Stimulated activated naive B cell treated with anti-CD40 and anti-IgM and Interleukin-4, amounts not matched to agents 10 μg/mL and 1 μg/mL and 100 μg/mL, for 72 hours (primary cell): ENCODE measurements at regions not wholly inside any gene's neighbourhood (a gene's known extent, or its start where the extent isn't known, plus 50 kb on each side); places are given as distances from the start of the nearest gene placed in this dataset.

ENCODE experiments used
- ATAC-seq, 2 donors: fragments of 150-1000 bp; cut with Tn5 transposase; replicated peaks; 2 replicates each; pipeline ENCODE4 v1.10.0; 2021; ENCODE audit warnings: moderate library complexity in 1 of 2
- DNase-seq: peaks from one replicate; pipeline ENCODE4 v3.0.0; 2021
- H3K27ac Mint-ChIP-seq: one replicate; pipeline ENCODE4 v1.8.0; 2022; ENCODE audit warnings: mild to moderate bottlenecking, mixed read lengths
- H3K27me3 Mint-ChIP-seq, 2 donors: one replicate each; pipeline ENCODE4 v1.8.0; 2022; ENCODE audit warnings: mixed read lengths in 2 of 2
- H3K36me3 Mint-ChIP-seq, 2 donors: one replicate each; pipeline ENCODE4 v1.8.0; 2022; ENCODE audit warnings: mixed read lengths in 2 of 2, mild to moderate bottlenecking in 1 of 2
- H3K4me1 Mint-ChIP-seq, 2 donors: one replicate each; pipeline ENCODE4 v1.8.0; 2022; ENCODE audit warnings: mixed read lengths in 2 of 2, mild to moderate bottlenecking in 1 of 2
- H3K4me3 Mint-ChIP-seq, 2 donors: one replicate each; pipeline ENCODE4 v1.8.0; 2022; ENCODE audit warnings: mild to moderate bottlenecking in 2 of 2, mixed read lengths in 2 of 2, moderate library complexity in 1 of 2
- H3K9me3 Mint-ChIP-seq, 2 donors: one replicate each; pipeline ENCODE4 v1.8.0; 2022; ENCODE audit warnings: mixed read lengths in 2 of 2, mild to moderate bottlenecking in 1 of 2

- ATAC-seq = no peak
- Mint-ChIP-seq H3K27me3 (no peaks in the 10 kb centered on the region), H3K4me3 (no peak overlapping the region), H3K27ac (no peak overlapping the region), H3K4me1 (no peaks in the 10 kb centered on the region), H3K36me3 (no peaks in the 10 kb centered on the region), H3K9me3 (peaks cover 0 to 11% of the 10 kb centered on the region in 2 donors)
- no peak for DNase-seq
These were observed 88.0 kb upstream of the PBX1 start for GRCh38 chr1:164470996-164471395.

DNA sequence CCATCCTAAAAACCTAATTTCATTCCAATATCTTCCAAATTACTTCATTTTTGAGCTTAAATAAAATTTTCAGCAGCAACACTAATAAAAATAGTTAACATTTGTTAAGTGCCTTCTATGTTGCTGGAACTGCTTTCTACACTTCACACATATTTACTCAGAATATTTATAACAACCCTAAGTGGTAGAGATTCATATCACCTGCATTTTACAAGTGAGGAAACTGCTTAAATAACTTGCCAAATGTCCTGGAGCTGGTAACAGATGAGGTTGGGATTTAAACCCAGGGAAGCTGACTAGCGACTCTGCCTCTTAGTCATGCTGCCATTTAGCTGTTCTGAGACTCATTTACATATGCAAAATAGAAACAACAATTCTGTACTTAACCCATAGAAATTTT is 86.1 kb upstream of the PBX1 start:
- no peak overlapping the region for H3K4me3 Mint-ChIP-seq
- H3K36me3 Mint-ChIP-seq = no peaks in the 10 kb centered on the region
- H3K27me3 Mint-ChIP-seq = no peaks in the 10 kb centered on the region
- no peaks in the 10 kb centered on the region for H3K4me1 Mint-ChIP-seq
- no peak for DNase-seq
- peaks cover 0 to 9% of the 10 kb centered on the region in 2 donors for H3K9me3 Mint-ChIP-seq
- no peak for ATAC-seq
- H3K27ac Mint-ChIP-seq = no peak overlapping the region

DNA sequence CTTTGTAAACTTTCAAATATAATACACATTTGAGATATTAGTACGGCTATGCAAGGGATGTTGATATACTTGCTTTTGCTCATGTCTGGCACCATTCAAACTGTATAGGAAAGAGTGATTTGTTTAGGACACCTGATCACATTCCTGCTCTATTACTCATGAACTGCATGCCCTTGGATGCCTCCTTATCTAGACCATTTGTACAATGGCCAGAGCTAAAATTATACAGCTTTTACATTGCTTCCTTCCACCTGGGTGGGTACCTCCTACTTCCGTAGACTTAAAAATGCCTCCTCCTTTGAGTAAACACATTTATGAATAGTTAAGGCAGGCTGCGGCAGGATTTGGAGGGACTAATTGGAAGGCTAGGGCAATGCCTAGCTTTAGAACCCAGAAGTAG is 85.4 kb upstream of the PBX1 start:
- H3K27me3 Mint-ChIP-seq = no peaks in the 10 kb centered on the region
- no peaks in the 10 kb centered on the region for H3K4me1 Mint-ChIP-seq
- no peaks in the 10 kb centered on the region for H3K36me3 Mint-ChIP-seq
- H3K4me3 Mint-ChIP-seq = no peak overlapping the region
- peaks cover 0 to 9% of the 10 kb centered on the region in 2 donors for H3K9me3 Mint-ChIP-seq
- H3K27ac Mint-ChIP-seq = no peak overlapping the region
- DNase-seq = no peak
- no peak for ATAC-seq

DNA sequence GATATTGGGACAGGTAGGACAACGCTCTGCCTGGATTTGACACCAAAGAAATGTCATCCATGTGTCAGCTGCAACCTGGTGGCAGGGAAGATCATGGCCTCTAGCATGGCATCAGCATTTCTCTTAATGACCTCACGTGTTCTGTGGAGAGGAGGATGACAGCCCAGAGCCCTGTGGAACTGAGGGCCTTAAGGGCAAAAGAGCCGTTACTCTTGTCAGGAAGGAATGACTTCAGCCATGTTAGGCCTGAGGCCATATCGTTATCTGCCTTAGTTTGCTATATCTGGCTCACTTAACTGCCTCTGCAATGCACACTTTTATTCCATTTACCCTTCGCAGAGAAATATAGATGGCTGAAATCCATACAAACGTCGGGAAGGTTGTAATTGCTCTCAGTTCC is 83.2 kb upstream of the PBX1 start:
- Mint-ChIP-seq H3K9me3 (peaks cover 0 to 4% of the 10 kb centered on the region in 2 donors), H3K27ac (no peak overlapping the region), H3K4me1 (no peaks in the 10 kb centered on the region), H3K4me3 (no peak overlapping the region), H3K36me3 (no peaks in the 10 kb centered on the region), H3K27me3 (no peaks in the 10 kb centered on the region)
- no peak for DNase-seq
- ATAC-seq = no peak

GRCh38 chr1:164477343-164477742 is 81.6 kb upstream of the PBX1 start:
- Mint-ChIP-seq H3K27ac (no peak overlapping the region), H3K4me3 (no peak overlapping the region), H3K4me1 (no peaks in the 10 kb centered on the region), H3K27me3 (no peaks in the 10 kb centered on the region), H3K36me3 (no peaks in the 10 kb centered on the region), H3K9me3 (peaks cover 0 to 4% of the 10 kb centered on the region in 2 donors)
- no peak for ATAC-seq
- no peak for DNase-seq

- Mint-ChIP-seq H3K4me3 (no peak overlapping the region), H3K36me3 (no peaks in the 10 kb centered on the region), H3K27ac (no peak overlapping the region), H3K27me3 (no peaks in the 10 kb centered on the region), H3K9me3 (peaks cover 0 to 4% of the 10 kb centered on the region in 2 donors), H3K4me1 (no peaks in the 10 kb centered on the region)
- ATAC-seq (no peak), DNase-seq (no peak)
These were observed 79.7 kb upstream of the PBX1 start for GRCh38 chr1:164479242-164479641.

DNA sequence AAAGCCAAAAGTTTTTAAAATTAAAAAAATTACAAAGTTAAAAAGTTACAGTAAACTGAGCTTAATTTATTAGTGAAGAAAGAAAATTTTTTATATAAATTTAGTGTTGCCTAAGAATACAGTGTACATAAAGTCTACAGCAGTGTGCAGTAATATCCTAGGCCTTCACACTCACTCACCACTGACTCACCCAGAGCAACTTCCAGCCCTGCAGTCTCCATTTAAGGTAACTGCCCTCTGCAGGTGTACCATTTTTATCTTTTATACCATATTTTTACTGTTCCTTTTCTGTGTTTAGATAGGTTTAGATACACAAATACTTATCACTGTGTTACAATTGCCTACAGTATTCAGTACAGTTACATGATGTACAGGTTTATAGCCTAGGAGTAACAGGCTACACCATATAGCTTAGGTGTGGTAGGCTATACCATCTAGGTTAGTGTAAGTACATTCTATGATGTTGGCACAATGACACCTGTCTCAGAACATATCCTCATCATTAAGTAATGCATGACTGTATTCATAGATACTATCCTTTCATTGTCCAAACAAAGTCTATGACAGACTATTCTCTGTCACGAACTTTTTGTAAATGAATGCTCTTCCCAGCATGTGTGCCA is 78.6 kb upstream of the PBX1 start:
- no peaks in the 10 kb centered on the region for H3K36me3 Mint-ChIP-seq
- H3K4me3 Mint-ChIP-seq = no peak overlapping the region
- no peak overlapping the region for H3K27ac Mint-ChIP-seq
- H3K9me3 Mint-ChIP-seq = peaks cover 0 to under 1% of the 10 kb centered on the region in 2 donors
- DNase-seq (no peak), ATAC-seq (no peak)
- no peaks in the 10 kb centered on the region for H3K4me1 Mint-ChIP-seq
- no peaks in the 10 kb centered on the region for H3K27me3 Mint-ChIP-seq

GRCh38 chr1:164495905-164496304 is 63.1 kb upstream of the PBX1 start:
- Mint-ChIP-seq H3K27me3 (no peaks in the 10 kb centered on the region), H3K36me3 (no peaks in the 10 kb centered on the region), H3K4me1 (no peaks in the 10 kb centered on the region), H3K27ac (no peak overlapping the region), H3K4me3 (no peak overlapping the region), H3K9me3 (no peaks in the 10 kb centered on the region)
- ATAC-seq (no peak), DNase-seq (no peak)

GRCh38 chr1:164498792-164499191 is 60.2 kb upstream of the PBX1 start:
- Mint-ChIP-seq H3K27me3 (no peaks in the 10 kb centered on the region), H3K4me3 (no peak overlapping the region), H3K4me1 (no peaks in the 10 kb centered on the region), H3K27ac (no peak overlapping the region), H3K9me3 (peaks cover 5 to 10% of the 10 kb centered on the region in 2 donors), H3K36me3 (no peaks in the 10 kb centered on the region)
- no peak for DNase-seq
- no peak for ATAC-seq

DNA sequence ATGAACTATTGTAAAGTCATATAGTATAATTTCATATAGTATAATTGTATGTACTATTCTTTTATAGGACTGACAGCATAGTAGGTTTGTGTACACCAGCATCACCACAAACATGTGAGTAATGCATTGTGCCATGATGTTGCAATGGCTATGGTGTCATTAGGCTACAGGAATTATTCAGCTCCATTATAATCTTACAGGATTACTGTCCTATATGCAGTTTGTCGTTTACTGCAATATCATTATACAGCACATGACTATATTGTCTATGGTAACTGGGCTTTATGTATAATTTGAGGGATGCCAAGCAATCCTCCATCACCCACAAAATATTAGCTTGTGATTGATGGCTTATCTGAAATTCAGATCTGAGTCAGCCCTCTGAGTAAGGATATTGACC is 54.2 kb upstream of the PBX1 start:
- peaks cover 5 to 12% of the 10 kb centered on the region in 2 donors for H3K9me3 Mint-ChIP-seq
- H3K27me3 Mint-ChIP-seq = no peaks in the 10 kb centered on the region
- no peak overlapping the region for H3K27ac Mint-ChIP-seq
- no peaks in the 10 kb centered on the region for H3K36me3 Mint-ChIP-seq
- H3K4me1 Mint-ChIP-seq = no peaks in the 10 kb centered on the region
- DNase-seq (no peak), ATAC-seq (no peak)
- no peak overlapping the region for H3K4me3 Mint-ChIP-seq
